ENCODE measurements at regions not wholly inside any gene's neighbourhood (a gene's known extent, or its start where the extent isn't known, plus 50 kb on each side); places are given as distances from the start of the nearest gene placed in this dataset.

GRCh38 chr21:43276811-43277210 is 108.0 kb downstream of the CRYAA start:
- intact Hi-C loops (cut with micrococcal nuclease): no loop called here

GRCh38 chr21:43275421-43276211 is 106.8 kb downstream of the CRYAA start:
- intact Hi-C loops (cut with micrococcal nuclease): no loop called here

GRCh38 chr21:43274946-43275310 is 106.1 kb downstream of the CRYAA start:
- intact Hi-C loops (cut with micrococcal nuclease): no loop called here

GRCh38 chr21:43274022-43274945 is 105.5 kb downstream of the CRYAA start:
- intact Hi-C loops (cut with micrococcal nuclease): no loop called here

GRCh38 chr21:43273708-43274021 is 104.9 kb downstream of the CRYAA start:
- intact Hi-C loops (cut with micrococcal nuclease): no loop called here

GRCh38 chr21:43273016-43273707 is 104.4 kb downstream of the CRYAA start:
- intact Hi-C loops (cut with micrococcal nuclease): no loop called here

- intact Hi-C loops (cut with micrococcal nuclease): no loop called here
These were observed 103.8 kb downstream of the CRYAA start for GRCh38 chr21:43272591-43272990.

- intact Hi-C loops (cut with micrococcal nuclease): no loop called here
These were observed 102.7 kb downstream of the CRYAA start for GRCh38 chr21:43271452-43272020.

- intact Hi-C loops (cut with micrococcal nuclease): no loop called here
These were observed 102.0 kb downstream of the CRYAA start for GRCh38 chr21:43270800-43271301.

- intact Hi-C loops (cut with micrococcal nuclease): no loop called here
These were observed 101.3 kb downstream of the CRYAA start for GRCh38 chr21:43269957-43270705.

- intact Hi-C loops (cut with micrococcal nuclease): no loop called here
These were observed 100.6 kb downstream of the CRYAA start for GRCh38 chr21:43269440-43269839.

GRCh38 chr21:43268804-43269186 is 100.0 kb downstream of the CRYAA start:
- intact Hi-C loops (cut with micrococcal nuclease): no loop called here

- intact Hi-C loops (cut with micrococcal nuclease): no loop called here
These were observed 99.4 kb downstream of the CRYAA start for GRCh38 chr21:43268086-43268803.

- intact Hi-C loops (cut with micrococcal nuclease): no loop called here
These were observed 98.7 kb downstream of the CRYAA start for GRCh38 chr21:43267391-43268085.

GRCh38 chr21:43266534-43266933 is 97.7 kb downstream of the CRYAA start:
- intact Hi-C loops (cut with micrococcal nuclease): no loop called here

GRCh38 chr21:43262427-43262826 is 93.6 kb downstream of the CRYAA start:
- intact Hi-C loops (cut with micrococcal nuclease): no loop called here
